ENCODE measurements at regions not wholly inside any gene's neighbourhood (a gene's known extent, or its start where the extent isn't known, plus 50 kb on each side); places are given as distances from the start of the nearest gene placed in this dataset.

DNA sequence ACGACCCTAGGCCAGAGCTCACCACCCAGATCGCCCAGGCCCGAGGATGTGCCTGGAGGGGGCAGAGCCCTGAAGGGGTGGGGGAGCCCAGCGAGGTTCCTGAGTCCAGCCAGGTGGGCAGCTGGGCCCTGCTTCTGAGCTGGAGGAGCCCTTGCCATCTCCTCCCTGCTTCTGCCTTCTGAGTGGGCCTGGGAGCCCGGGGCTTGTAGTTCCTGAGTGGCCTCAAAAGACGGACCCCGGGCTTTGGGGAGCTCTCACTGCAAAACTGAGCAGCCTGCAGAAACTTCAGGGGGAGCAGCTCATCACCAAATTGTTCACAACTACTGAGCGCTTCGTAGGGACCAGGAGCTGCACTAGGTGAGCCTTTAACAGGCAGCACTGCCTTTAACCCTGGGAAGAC lies 112.1 kb downstream of the NCOR2 start:
- no peak for TF ChIP-seq ZNF121 (CRISPR knock-in tag; IDR thresholded peaks at IDR 0.05)
- TF ChIP-seq CTCF (IDR thresholded peaks at IDR 0.05) = no peak

Data from WTC11 (cell line).